ENCODE measurements at regions not wholly inside any gene's neighbourhood (a gene's known extent, or its start where the extent isn't known, plus 50 kb on each side); places are given as distances from the start of the nearest gene placed in this dataset.

DNA sequence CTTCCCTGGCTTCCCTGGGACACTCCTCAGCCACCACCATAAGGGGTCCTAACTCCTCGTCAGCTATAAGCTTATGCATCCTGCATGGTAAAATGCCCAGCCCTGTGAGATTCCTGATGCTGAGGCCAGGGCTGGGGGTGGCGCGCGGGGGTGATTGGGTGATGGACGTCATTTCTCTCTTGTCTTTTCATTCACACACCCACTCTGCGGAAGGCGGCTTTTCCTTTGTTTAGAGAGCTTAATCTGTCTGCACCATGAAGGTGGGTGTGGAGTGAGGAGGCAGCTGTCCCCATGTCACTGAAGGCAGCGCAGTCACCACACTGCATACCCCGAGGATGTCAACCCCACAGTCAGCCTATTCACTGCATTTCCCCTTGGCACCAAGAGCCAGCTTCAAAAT is 110.0 kb upstream of the NSMCE3 start:
- no peak for TF ChIP-seq EZH2 (IDR thresholded peaks at IDR 0.05; ENCODE audit: borderline replicate concordance, low read depth, low read length, severe bottlenecking)
- TF ChIP-seq, protein P1, sequence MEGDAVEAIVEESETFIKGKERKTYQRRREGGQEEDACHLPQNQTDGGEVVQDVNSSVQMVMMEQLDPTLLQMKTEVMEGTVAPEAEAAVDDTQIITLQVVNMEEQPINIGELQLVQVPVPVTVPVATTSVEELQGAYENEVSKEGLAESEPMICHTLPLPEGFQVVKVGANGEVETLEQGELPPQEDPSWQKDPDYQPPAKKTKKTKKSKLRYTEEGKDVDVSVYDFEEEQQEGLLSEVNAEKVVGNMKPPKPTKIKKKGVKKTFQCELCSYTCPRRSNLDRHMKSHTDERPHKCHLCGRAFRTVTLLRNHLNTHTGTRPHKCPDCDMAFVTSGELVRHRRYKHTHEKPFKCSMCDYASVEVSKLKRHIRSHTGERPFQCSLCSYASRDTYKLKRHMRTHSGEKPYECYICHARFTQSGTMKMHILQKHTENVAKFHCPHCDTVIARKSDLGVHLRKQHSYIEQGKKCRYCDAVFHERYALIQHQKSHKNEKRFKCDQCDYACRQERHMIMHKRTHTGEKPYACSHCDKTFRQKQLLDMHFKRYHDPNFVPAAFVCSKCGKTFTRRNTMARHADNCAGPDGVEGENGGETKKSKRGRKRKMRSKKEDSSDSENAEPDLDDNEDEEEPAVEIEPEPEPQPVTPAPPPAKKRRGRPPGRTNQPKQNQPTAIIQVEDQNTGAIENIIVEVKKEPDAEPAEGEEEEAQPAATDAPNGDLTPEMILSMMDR (IDR thresholded peaks at IDR 0.05; ENCODE audit: borderline replicate concordance, extremely low read depth, low read length, poor library complexity, severe bottlenecking): no peak
